Activated naive CD8-positive, alpha-beta T cell treated with anti-CD3 and anti-CD28 coated beads, Interleukin-2, amount 50 U/mL, for 24 hours (primary cell): ENCODE measurements at regions not wholly inside any gene's neighbourhood (a gene's known extent, or its start where the extent isn't known, plus 50 kb on each side); places are given as distances from the start of the nearest gene placed in this dataset.
"Not testable (repeated sequence)": the region's sequence is repeated elsewhere in the genome, so short reads cannot be mapped to it uniquely, and the experiment has no call there.

ENCODE experiments used
- ATAC-seq: fragments of 150-1000 bp; cut with Tn5 transposase; one replicate; pipeline ENCODE4 v1.10.0; 2021
- DNase-seq: peaks from one replicate; pipeline ENCODE4 v3.0.0; 2021
- H3K27ac Mint-ChIP-seq: one replicate; pipeline ENCODE4 v1.8.0; 2021; ENCODE audit warnings: mild to moderate bottlenecking, mixed read lengths
- H3K27me3 Mint-ChIP-seq: one replicate; pipeline ENCODE4 v1.8.0; 2021; ENCODE audit warnings: mixed read lengths
- H3K36me3 Mint-ChIP-seq: one replicate; pipeline ENCODE4 v1.8.0; 2021; ENCODE audit warnings: low read depth, mixed read lengths
- H3K4me1 Mint-ChIP-seq: one replicate; pipeline ENCODE4 v1.8.0; 2021; ENCODE audit warnings: mixed read lengths
- H3K4me3 Mint-ChIP-seq: one replicate; pipeline ENCODE4 v1.8.0; 2021; ENCODE audit warnings: mild to moderate bottlenecking, moderate library complexity, mixed read lengths
- H3K9me3 Mint-ChIP-seq: one replicate; pipeline ENCODE4 v1.8.0; 2021; ENCODE audit warnings: mixed read lengths

DNA sequence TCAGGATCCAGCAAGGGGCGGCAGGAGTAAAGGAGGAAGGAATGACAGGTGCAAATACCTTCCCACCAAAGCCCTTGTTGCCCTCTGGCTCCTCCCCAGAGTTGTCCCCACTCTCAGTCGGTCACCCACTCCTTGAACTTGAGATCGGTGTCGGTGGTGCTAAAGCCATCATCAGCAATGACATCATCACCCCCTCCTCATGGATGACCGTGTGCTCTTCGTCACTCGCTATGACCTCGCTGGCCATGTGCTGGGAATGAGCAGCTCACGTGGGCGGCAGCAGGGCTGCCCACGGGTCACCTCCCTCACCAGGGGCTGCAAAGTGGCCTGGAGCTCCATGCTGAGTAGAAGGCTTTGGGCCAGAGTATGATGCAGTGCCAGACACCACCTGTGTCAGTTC lies 405.3 kb downstream of the CACNA1B start:
- not testable (repeated sequence) for H3K4me1 Mint-ChIP-seq, H3K27me3 Mint-ChIP-seq, H3K9me3 Mint-ChIP-seq, H3K4me3 Mint-ChIP-seq, ATAC-seq, H3K27ac Mint-ChIP-seq, DNase-seq, H3K36me3 Mint-ChIP-seq
